A549 (cell line): ENCODE measurements at regions not wholly inside any gene's neighbourhood (a gene's known extent, or its start where the extent isn't known, plus 50 kb on each side); places are given as distances from the start of the nearest gene placed in this dataset.
A peak's percentile ranks its signal among the peaks of the same experiment; 100 is the strongest.

Experiments
- ATAC-seq, 2 experiments: fragments of 200-7000 bp in 1 of 2; fragments of >200 bp in 1 of 2; cut with Nextera tagmentation in 1 of 2; cut with Tn5 transposase in 1 of 2; 3 replicates each; pipeline versions ENCODE4 v1.8.0 to v1.9.1; 2018 to 2020; ENCODE audit warnings: mild to moderate bottlenecking in 1 of 2, moderate library complexity in 1 of 2
- CTCF ChIA-PET: fragments of 300-600 bp; sonication (Branson Sonifier 250); formaldehyde crosslinking; extraction: SDS; loops from one replicate; lab custom pipeline; 2021; ENCODE audit warnings: antibody characterized with exemption, inconsistent platforms; lab: Yijun Ruan, JAX
- POLR2A ChIA-PET: fragments of 350-600 bp; formaldehyde crosslinking; extraction: SDS; loops from one replicate; lab custom pipeline; 2021; ENCODE audit warnings: antibody characterized with exemption, inconsistent platforms; lab: Yijun Ruan, JAX
- DNase-seq, 2 experiments: peaks; one replicate each; pipeline versions ENCODE4 v3.0.0 to v3.0.0-alpha.2; 2011 to 2016; ENCODE audit warnings: low read depth in 1 of 2, low spot score in 1 of 2
- FAIRE-seq: peaks from 2 replicates; lab custom pipeline; 2011; peaks lifted over from hg19 to GRCh38; lab: Jason Lieb, UNC
- H3K27ac ChIP-seq, 2 experiments: fragments of >200 bp; sonication (Bioruptor Twin); formaldehyde crosslinking; 3 replicates each; pipeline ENCODE4 v1.5.1; 2016 to 2017
- H3K4me1 ChIP-seq: fragments of >200 bp; sonication (Bioruptor Twin); formaldehyde crosslinking; 3 replicates; pipeline ENCODE4 v1.6.1; 2016
- H3K4me2 ChIP-seq: fragments of >200 bp; sonication (Bioruptor Twin); formaldehyde crosslinking; 3 replicates; pipeline ENCODE4 v1.6.1; 2016
- H3K4me3 ChIP-seq: fragments of >200 bp; sonication (Bioruptor Twin); formaldehyde crosslinking; 3 replicates; pipeline ENCODE4 v1.5.1; 2016
- H3K9me3 ChIP-seq: fragments of >200 bp; sonication (Bioruptor Twin); formaldehyde crosslinking; 3 replicates; pipeline ENCODE4 v1.6.1; 2016
- BHLHE40 ChIP-seq: IDR thresholded peaks from 2 replicates; pipeline ENCODE4 v1.6.1; 2012; ENCODE audit warnings: low read depth, low read length, inconsistent platforms
- CHD2 ChIP-seq: fragments of 150-350 bp; IDR thresholded peaks from 2 replicates; pipeline ENCODE4 v1.6.1; 2014; ENCODE audit warnings: low read length; ENCODE audit not compliant: partially characterized antibody
- CHD4 ChIP-seq: fragments of 200-600 bp; sonication (generic); IDR thresholded peaks from 2 replicates; pipeline ENCODE4 v1.6.1; 2016; ENCODE audit warnings: antibody characterized with exemption, mild to moderate bottlenecking, borderline replicate concordance
- ESRRA ChIP-seq: fragments of 150-350 bp; IDR thresholded peaks from 2 replicates; pipeline ENCODE4 v1.6.1; 2014; ENCODE audit warnings: mild to moderate bottlenecking, low read length, borderline replicate concordance
- FOSB ChIP-seq: fragments of 250-450 bp; sonication (Bioruptor Pico); IDR thresholded peaks from 2 replicates; pipeline ENCODE4 v1.5.0; 2020; ENCODE audit warnings: mild to moderate bottlenecking, moderate library complexity
- HEYL ChIP-seq: fragments of 250-450 bp; sonication (Bioruptor Pico); IDR thresholded peaks from 2 replicates; pipeline ENCODE4 v1.8.0; 2021; ENCODE audit warnings: mild to moderate bottlenecking, moderate library complexity
- HOXB5 ChIP-seq: fragments of 250-450 bp; sonication (Bioruptor Pico); IDR thresholded peaks from 2 replicates; pipeline ENCODE4 v1.5.0; 2020; ENCODE audit warnings: mild to moderate bottlenecking, moderate library complexity
- KDM5A ChIP-seq: fragments of 200-600 bp; sonication (generic); IDR thresholded peaks from 2 replicates; pipeline ENCODE4 v1.6.1; 2016; ENCODE audit warnings: antibody characterized with exemption, mild to moderate bottlenecking
- MAFK ChIP-seq: fragments of 450-650 bp; IDR thresholded peaks from 2 replicates; pipeline ENCODE4 v1.6.1; 2014; ENCODE audit not compliant: partially characterized antibody
- MAZ ChIP-seq: fragments of 150-350 bp; IDR thresholded peaks from 2 replicates; pipeline ENCODE4 v1.6.1; 2014; ENCODE audit warnings: antibody characterized with exemption, low read depth, low read length, borderline replicate concordance
- NFE2L2 ChIP-seq: fragments of 150-350 bp; conservative IDR thresholded peaks from 2 replicates; pipeline ENCODE4 v1.6.1; 2014; ENCODE audit warnings: low read length
- NPAS2 ChIP-seq: fragments of 250-450 bp; sonication (Bioruptor Pico); IDR thresholded peaks from 2 replicates; pipeline ENCODE4 v1.8.0; 2022; ENCODE audit warnings: mild to moderate bottlenecking, moderate library complexity, borderline replicate concordance
- PHF8 ChIP-seq: fragments of 200-600 bp; sonication (generic); IDR thresholded peaks from 2 replicates; pipeline ENCODE4 v1.6.1; 2016; ENCODE audit warnings: low read depth, mild to moderate bottlenecking, antibody characterized with exemption, moderate library complexity, borderline replicate concordance
- POLR2A ChIP-seq: IDR thresholded peaks from 2 replicates; pipeline ENCODE4 v1.6.1; 2012; ENCODE audit warnings: mild to moderate bottlenecking, low read length
- SMC3 ChIP-seq: fragments of >200 bp; sonication (Bioruptor Twin); formaldehyde crosslinking; IDR thresholded peaks from 3 replicates; pipeline ENCODE4 v1.6.1; 2018; ENCODE audit warnings: inconsistent platforms
- TP53 ChIP-seq: fragments of 250-450 bp; sonication (Bioruptor Pico); IDR thresholded peaks from 2 replicates; pipeline ENCODE4 v1.5.0; 2021; ENCODE audit warnings: mild to moderate bottlenecking, moderate library complexity
- ZC3H11A ChIP-seq: fragments of 450-650 bp; IDR thresholded peaks from 2 replicates; pipeline ENCODE4 v1.6.1; 2014; ENCODE audit warnings: antibody characterized with exemption, mild to moderate bottlenecking
- WGBS: methylation state at CpG from one replicate; pipeline ENCODE4 v1.1.6; 2017; ENCODE audit errors: missing lambda C conversion rate; 5-methylcytosine and 5-hydroxymethylcytosine counted together
- TF ChIP-seq, protein P1 (sequence below): IDR thresholded peaks from 2 replicates; pipeline ENCODE4 v1.6.1; 2012; ENCODE audit warnings: low read depth, borderline replicate concordance
- TF ChIP-seq, protein P2 (sequence below): fragments of 150-350 bp; IDR thresholded peaks from 2 replicates; pipeline ENCODE4 v1.6.1; 2014; ENCODE audit warnings: low read depth, mild to moderate bottlenecking, low read length
- TF ChIP-seq, protein P3 (sequence below): fragments of >200 bp; sonication (Bioruptor Twin); formaldehyde crosslinking; IDR thresholded peaks from 2 replicates; pipeline ENCODE4 v1.6.1; 2016

DNA sequence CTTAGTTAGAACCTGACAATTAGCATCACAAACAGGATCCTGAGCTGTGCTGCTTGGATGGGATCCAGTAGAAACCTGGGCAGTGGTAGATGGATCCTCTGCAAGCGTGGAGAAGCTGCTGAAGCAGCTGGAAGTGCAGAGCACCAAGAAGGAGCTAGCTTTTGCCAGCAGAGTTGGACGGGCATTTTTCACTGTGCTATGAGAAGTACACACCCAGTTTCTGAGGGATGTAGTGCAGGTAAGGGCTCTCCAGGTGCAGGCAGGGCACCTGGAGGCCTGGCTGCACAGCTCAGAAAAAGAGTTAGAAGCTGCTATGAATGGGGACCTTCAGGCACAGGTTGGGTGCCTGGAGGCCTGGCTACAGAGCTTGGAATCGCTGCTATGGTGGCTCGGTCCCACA is 623.9 kb upstream of the NUDT12 start:
- CTCF ChIA-PET = no interaction called here
- no peak for TF ChIP-seq MAFK
- TF ChIP-seq TP53 (CRISPR knock-in tag) = no peak
- no peak for TF ChIP-seq PHF8
- TF ChIP-seq, protein P1, sequence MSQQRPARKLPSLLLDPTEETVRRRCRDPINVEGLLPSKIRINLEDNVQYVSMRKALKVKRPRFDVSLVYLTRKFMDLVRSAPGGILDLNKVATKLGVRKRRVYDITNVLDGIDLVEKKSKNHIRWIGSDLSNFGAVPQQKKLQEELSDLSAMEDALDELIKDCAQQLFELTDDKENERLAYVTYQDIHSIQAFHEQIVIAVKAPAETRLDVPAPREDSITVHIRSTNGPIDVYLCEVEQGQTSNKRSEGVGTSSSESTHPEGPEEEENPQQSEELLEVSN = no peak
- TF ChIP-seq CHD4 = no peak
- TF ChIP-seq HEYL = no peak
- TF ChIP-seq, all 56 proteins: peak for 0
- POLR2A ChIA-PET = no interaction called here
- Histone ChIP-seq H3K4me2 (no peak overlapping the region), H3K9me3 (no peaks in the 10 kb centered on the region; the same call in 2 of the 3 replicates), H3K4me1 (no peaks in the 10 kb centered on the region), H3K27ac (no peak overlapping the region), H3K4me3 (no peak overlapping the region)
- FAIRE-seq = no peak
- ATAC-seq = no peak
- 33% methylated on average over 2 of the region's 4 CpGs for WGBS
- DNase-seq = no peak

DNA sequence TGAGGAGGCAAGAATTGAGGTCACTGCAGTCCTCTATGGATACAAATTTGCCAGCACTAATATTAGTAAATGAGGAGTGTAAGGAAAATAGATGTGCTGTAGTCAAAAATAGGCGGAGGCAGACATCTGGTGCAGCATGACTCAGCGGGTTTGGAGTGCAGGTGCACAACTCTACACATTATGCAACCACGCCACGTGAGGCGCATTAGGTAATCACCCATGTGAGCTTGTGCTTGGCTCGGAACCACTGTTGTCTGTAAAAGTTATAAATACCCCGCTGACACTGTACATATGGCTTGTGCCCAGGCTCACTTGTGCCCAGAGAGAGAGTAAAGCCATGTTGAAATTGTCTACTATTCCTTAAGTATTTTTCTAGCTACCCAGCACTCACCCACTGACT is 623.5 kb upstream of the NUDT12 start:
- H3K27ac ChIP-seq = no peak overlapping the region
- 72% methylated on average over 7 of the region's 7 CpGs for WGBS
- ChIA-PET CTCF (no interaction called here), POLR2A (no interaction called here)
- ATAC-seq (no peak), DNase-seq (peak in 1 of 2 experiments; percentile 29), FAIRE-seq (no peak)
- H3K4me3 ChIP-seq = no peak overlapping the region
- no peaks in the 10 kb centered on the region; the same call in 2 of the 3 replicates for H3K9me3 ChIP-seq
- H3K4me1 ChIP-seq = no peaks in the 10 kb centered on the region
- no peak for TF ChIP-seq NPAS2 (CRISPR knock-in tag)
- TF ChIP-seq SMC3 = no peak
- 0 out of 2 replicates have a peak, but pooled peaks have one; percentile 16 for TF ChIP-seq NFE2L2
- no peak overlapping the region for H3K4me2 ChIP-seq

DNA sequence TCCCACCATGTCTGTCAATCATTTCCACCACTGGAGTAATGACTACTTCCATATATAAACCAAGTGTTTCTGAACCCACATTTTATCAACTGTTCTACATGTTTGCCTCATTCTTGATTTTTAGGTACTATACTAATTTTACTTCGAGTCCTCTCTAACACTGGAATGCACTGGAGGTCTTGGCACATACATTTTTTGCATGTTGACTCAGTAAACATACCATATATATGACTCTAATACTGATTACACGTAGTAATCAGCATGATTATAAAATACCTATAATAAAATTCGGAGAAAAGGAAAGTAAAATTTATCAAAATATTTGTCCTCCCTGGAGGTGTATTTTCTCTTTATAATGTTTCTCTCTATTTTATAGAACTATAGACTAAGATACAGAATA is 621.7 kb upstream of the NUDT12 start:
- no peak for ATAC-seq
- no peak overlapping the region for H3K27ac ChIP-seq
- WGBS = 9% methylated on average over 3 of the region's 3 CpGs
- TF ChIP-seq ZC3H11A (no peak), SMC3 (no peak), CHD2 (no peak), BHLHE40 (no peak), FOSB (CRISPR knock-in tag) (no peak), HOXB5 (no peak), HEYL (no peak), ESRRA (no peak), POLR2A (no peak), MAZ (no peak), KDM5A (no peak)
- TF ChIP-seq, protein P2, sequence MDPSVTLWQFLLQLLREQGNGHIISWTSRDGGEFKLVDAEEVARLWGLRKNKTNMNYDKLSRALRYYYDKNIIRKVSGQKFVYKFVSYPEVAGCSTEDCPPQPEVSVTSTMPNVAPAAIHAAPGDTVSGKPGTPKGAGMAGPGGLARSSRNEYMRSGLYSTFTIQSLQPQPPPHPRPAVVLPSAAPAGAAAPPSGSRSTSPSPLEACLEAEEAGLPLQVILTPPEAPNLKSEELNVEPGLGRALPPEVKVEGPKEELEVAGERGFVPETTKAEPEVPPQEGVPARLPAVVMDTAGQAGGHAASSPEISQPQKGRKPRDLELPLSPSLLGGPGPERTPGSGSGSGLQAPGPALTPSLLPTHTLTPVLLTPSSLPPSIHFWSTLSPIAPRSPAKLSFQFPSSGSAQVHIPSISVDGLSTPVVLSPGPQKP = no peak
- TF ChIP-seq, protein P3, sequence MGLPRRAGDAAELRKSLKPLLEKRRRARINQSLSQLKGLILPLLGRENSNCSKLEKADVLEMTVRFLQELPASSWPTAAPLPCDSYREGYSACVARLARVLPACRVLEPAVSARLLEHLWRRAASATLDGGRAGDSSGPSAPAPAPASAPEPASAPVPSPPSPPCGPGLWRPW = no peak
- ChIA-PET CTCF (no interaction called here), POLR2A (no interaction called here)
- DNase-seq = no peak
- no peak for FAIRE-seq
- H3K9me3 ChIP-seq = peaks cover 4% of the 10 kb centered on the region; the same call in 2 of the 3 replicates
- H3K4me2 ChIP-seq = no peak overlapping the region
- no peaks in the 10 kb centered on the region for H3K4me1 ChIP-seq
- H3K4me3 ChIP-seq = no peak overlapping the region
